ENCODE measurements at regions not wholly inside any gene's neighbourhood (a gene's known extent, or its start where the extent isn't known, plus 50 kb on each side); places are given as distances from the start of the nearest gene placed in this dataset.

DNA sequence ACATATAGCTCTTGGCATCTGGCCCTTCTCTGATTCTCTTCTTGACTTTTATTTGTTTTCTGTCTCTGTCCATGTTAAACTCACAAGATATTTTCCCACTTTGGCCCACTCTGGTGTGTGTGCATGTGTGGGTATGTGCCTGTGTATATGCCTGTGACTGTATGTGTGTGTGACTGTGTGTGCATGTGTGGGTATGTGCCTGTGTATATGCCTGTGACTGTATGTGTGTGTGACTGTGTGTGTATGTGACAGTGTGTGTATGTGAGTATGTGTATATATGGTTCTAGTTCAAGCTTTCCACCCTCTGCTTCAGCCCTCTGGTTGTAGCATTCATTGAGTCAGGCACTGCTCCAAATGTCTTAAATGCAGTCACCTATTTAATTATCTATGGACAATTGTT, 88.6 kb upstream of the GGTLC1 start:
- DNase-seq (ENCODE audit: extremely low read depth in 1 of 2, low read depth in 1 of 2), result no peak

DNA sequence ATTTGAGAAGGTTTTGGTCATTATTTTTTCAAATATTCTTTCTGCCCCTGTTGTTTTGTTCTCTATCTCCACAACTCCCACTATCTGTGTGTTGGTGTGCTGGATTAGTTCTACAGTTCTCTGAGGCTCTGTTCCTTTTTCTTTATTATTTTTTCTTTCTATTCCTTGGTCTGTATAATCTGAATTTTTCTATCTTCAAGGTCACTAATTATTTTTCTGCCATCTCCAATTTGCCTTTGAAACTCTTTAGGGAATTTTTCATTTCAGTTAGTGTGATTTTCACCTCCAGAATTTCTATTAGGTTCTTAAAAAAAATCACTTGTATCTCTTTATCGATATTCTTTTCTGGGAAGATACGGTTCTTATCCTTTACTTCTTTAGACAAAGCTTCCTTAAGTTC, 82.1 kb upstream of the GGTLC1 start:
- DNase-seq (ENCODE audit: extremely low read depth in 1 of 2, low read depth in 1 of 2), result no peak

DNA sequence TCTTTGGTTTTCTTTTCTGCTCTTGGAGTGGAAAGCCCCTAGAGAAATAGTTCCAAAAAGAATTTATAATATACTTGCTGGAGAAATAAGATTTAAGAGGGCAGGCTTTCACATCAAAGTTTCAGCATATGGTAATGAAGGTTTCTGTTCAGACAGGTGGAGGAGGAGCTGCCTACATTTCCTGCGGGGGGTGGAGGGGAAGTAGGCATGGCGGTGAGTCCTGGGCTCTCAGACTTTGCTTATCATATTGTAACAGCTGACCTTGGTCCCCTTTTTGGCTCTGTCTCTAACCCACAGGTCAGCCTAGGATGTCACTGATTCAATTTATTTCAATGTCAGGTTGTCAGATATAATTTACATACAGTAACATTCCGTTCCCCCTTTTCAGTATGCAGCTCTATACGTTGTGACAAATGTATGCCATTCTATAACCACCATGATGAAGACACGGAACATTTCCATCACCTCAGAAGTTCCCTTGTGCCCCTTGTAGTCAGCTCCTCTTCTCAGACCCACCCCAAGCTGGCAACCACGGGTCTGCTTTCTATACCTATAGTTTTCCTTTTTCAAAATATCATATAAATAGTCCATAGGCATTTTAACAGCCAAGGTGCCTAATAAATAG, 77.6 kb upstream of the GGTLC1 start:
- DNase-seq (ENCODE audit: extremely low read depth in 1 of 2, low read depth in 1 of 2), result no peak

DNA sequence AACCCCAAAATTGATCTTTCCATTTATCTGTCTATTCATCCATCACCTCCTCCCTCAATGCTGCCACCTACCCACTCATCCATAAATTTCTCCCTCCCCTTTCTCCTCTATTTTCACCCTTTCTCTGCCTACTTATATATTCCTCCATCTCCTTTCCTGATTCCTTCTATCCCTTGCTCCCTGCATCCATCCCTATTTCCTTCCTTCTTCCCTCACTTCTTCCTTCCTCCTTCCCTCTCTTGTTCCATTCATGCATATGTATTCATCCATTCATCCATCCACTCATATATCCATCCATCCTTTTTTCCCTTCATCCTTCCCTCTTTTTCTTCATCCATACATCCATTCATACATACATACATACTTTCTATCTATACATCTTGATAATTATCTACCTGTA, 76.3 kb upstream of the GGTLC1 start:
- DNase-seq (ENCODE audit: extremely low read depth in 1 of 2, low read depth in 1 of 2), result no peak

DNA sequence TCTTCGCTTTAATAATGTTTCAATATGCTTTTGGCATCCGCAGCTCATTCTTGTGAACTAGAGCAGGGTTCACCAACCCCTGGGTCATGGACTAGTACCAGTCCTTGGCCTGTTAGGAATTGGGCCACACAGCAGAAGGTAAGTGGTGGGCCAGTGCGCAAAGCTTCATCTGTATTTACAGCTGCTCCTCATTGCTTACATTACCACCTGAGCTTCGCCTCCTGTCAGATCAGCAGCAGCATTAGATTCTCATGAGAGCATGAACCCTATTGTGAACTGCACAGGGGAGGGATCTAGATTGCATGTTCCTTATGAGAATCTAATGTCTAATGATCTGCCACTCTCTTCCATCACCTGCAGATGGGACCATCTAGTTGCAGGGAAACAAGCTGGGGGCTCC, 75.5 kb upstream of the GGTLC1 start:
- DNase-seq (ENCODE audit: extremely low read depth in 1 of 2, low read depth in 1 of 2), result no peak

DNA sequence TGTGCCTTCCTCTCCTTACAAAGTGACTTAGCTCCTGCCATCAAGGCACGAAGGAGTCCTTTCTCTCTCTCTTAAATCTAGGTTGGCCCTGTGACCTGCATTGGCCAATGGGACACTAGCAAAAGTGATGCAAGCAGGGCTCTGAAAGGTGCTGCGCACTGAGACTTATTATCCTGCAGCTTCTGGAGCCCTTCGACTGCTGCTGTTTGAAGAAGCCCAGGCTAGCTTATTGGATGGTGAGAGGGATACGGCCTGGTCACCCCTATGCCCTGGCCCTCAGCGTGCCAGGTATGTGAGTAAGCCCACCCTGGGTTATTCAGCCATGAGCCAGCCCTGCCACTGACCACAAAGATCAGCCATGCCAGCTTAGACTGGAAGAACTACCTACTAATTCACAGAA, 74.5 kb upstream of the GGTLC1 start:
- no peak for DNase-seq (ENCODE audit: extremely low read depth in 1 of 2, low read depth in 1 of 2)

DNA sequence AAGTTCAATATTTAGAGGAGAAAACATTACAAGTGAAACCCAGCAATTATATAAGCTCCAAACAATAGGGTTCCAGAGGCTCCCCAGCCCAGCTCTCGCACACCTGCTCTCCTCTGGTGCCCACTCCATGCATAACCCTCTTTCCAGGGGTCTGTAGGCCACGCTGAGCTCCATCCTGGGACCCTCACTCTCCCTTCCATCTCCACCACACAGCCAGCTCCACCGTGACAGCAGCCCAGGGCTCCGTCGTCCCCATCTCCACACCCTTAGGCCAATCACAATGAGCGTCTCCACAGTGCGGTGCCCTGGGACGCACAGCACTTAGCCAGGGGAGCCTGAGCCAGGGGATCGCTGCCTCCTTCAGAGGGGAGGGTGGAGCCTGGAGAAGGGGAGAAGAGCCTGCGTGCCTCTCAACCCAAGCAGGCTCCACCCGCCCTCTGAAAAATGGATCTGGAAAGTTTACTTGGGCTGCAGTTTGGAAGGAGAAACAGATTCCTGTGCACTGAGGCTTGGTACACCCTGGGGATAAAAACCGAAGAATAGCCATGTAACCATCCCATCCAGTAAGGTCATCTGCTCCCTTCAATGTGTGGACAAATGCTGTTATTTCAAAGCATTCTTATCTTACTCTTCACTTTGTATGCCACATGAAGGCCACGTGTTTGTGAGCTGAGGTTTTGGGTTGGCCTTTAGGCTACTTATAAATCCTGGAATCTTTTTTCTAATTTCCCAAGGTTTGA, 72.4 kb upstream of the GGTLC1 start:
- no peak for DNase-seq (ENCODE audit: extremely low read depth in 1 of 2, low read depth in 1 of 2)

DNA sequence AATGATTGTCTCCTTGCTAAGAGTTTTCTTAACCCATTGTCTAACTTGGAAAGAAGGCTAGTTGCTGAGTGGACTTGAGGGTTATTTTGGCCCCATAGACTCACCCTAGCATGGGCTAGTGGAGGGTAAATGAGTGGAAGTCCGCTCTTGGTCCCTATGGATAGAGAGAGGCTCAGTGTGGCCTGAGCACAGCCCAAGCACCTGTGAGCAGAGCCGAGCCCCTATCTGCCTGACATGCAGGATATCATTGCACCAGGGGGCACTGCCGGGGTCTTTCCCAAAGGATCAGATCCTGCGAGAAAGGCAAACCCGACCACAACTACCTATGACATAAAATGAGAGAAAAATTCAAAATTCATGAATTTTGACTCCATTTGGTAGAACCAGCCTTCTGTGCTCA, 70.6 kb upstream of the GGTLC1 start:
- DNase-seq (ENCODE audit: extremely low read depth in 1 of 2, low read depth in 1 of 2), result no peak

DNA sequence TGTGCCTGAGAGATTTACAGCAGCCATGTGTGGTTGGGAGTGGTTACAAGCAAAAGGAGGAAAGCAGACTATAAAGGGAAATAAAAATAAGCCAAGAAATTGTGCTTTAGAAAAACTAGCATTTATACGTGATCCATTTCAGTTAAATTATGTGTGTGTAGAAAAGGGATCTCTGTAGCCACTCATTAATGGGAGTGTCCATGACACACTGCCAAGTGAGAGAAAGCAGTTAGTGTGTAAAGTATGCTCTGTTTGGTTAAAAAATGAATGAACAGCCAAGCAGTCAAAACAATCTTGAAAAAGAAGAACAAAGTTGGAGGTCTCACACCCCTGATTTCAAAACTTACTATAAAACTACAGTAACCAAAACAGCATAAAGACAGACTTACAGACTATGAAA, 67.9 kb upstream of the GGTLC1 start:
- DNase-seq (ENCODE audit: extremely low read depth in 1 of 2, low read depth in 1 of 2), result no peak

DNA sequence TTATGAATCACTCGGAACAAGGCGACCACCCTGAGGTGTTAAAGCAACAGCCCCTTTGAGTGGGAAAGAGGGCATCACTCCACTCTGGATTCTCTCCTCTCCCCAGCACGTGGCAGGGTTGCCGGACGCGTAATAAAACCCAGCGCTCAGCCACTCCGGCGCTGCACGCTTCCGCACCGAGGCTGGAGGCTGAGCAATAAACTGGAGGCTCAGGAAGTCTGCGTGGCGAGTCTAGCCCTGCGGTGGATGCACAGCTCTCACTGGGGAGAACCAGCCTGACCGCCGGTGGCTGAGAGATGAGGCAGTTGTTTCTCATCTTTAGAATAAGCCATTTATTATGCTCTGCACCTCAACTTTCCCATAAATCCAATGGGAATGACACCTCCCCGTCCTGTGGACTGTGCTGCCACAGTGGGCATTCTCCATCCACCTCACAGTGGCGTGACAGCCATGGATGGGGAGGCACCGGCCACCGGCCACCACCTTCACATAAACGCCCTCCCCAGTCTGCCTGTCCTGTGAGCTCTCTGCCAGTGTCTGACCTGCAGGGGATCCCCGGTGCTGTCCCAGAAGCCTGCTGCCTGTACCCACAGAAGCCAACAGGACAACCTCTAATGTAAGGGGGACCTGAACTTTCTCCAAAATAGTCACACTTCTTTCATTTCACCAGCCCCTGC, 64.2 kb upstream of the GGTLC1 start:
- DNase-seq (ENCODE audit: extremely low read depth in 1 of 2, low read depth in 1 of 2), result no peak

DNA sequence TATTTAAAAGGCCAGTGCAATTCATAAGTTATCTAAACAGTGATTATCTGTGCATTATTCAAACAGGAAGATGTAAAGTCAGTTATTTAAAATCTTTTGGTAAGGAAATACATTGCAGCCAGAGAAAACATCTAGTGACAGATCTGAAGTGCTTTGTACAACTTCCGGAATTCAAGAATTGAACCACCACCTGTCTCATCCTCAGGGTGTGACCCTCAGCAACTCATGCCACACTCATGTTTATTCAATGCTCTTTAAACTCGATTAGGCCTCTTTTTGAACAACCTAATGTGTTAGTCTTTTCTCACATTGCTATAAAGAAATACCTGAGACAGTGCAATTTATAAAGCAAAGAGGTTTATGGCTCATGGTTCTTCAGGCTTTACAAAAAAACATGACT, 62.6 kb upstream of the GGTLC1 start:
- DNase-seq (ENCODE audit: extremely low read depth in 1 of 2, low read depth in 1 of 2), result no peak

DNA sequence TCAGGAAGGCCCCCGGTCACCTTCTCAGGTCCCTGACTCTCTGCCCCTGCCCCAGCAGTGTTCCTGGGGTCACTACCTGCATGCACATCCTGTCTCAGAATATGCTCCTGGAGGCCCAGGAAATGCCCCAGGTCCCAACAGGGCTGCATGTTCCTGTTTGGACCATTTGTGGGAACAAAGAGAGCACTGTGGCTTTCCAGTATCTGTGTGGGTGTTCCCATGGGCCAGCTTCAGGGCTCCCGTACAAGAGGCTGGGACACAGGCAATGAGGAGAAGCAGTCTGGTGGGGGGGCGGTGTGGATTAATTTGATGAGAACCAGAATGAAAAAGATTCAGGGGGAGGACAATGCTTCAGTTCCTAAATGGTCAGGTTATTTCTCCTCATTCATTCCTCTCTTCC, 61.5 kb upstream of the GGTLC1 start:
- no peak for DNase-seq (ENCODE audit: extremely low read depth in 1 of 2, low read depth in 1 of 2)

DNA sequence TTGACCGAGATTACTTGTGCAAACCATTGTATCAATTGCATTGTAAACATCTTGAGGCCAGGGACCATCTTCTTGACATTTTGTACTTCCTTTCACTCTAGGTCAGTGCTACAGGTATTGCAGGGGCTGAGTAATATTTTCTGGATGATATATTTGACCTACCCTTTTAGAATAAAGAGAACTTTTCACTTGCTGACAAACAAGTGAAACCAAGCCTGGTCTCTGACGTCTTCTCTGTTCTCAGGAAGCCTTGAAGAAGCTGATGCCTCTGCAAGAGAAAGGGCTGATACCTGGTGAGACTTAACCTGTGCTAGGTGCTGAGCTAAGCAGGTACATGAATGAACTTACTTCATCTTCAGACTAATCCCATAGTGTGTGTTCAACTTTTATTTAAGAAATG, 60.5 kb upstream of the GGTLC1 start:
- DNase-seq (ENCODE audit: extremely low read depth in 1 of 2, low read depth in 1 of 2), result no peak

DNA sequence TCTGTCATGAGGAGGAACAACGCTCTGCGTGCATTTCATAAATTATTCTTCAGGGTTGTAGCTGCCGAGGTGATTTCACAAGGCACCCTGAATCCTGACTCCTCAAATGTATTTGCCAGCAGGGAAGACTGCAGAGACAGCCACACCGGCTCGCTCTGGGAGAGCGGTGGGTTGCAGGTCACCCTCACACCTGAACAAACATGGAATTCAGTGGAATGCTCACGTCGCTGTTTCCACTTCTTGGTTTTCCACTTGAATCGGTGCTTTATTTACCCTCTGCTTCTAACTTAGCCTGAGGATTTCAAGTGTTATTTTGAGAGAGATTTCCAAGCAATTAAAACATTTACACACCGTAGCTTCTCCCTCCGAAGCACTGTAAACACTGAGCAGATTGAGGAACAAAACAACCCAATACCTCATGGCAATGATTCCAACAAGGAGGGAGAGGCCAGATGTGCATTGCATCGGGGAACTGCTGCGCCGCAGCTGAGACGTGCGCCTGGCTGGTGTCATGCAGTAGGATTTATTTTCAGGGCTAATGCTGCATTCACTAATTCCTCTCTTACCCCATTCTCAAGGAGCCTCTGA, 59.5 kb upstream of the GGTLC1 start:
- no peak for DNase-seq (ENCODE audit: extremely low read depth in 1 of 2, low read depth in 1 of 2)

DNA sequence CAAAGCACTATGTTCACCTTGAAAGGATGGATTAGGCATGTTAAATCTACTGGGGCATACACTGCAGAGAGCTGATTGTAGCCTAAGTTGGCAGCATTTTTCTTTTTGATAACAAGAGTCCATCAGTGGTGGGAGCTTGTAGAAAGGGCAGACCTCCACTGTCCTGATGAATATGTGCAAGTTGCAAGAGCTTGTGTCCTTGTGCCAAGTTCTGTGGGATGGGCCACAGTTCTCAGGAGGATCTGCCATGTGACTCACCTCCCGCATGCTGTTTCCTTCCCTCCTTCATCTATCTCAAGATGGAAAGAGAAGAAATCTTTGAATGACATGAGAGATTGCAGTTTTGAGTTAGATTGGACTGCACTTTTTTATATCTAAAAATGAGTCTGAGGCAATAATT, 58.3 kb upstream of the GGTLC1 start:
- DNase-seq (ENCODE audit: extremely low read depth in 1 of 2, low read depth in 1 of 2), result no peak

DNA sequence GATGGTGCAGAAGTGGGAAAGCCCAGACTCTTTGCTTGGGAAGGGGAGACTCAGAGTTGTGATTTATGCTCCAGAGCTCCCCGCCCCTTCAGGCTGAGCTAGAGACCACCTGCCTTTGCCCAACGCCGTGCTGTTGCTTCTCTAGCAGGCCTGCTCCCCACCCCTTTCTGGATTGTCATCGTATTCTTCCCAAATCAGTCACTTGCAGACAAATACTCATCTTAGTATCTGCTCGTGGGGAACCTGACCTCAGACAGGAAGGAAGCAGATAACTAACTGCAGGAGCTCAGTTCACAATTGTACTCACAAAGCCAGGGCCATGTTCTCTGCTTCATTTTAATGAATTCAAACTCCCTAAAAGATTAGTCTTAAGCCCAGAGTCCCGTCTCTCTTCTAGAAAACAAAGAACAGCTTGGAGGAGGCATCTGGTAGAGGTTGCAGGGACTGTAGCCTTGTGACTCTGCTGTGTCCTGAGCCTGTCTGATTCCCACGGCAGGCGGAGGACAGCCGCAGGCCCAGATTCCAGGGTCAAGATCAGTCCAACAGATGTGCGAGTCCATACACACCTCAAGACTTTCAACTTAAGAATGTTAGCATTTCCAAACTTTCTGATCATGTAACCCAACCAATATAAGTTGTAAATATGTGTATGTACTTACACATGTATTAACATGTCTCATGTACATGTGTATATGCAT, 57.2 kb upstream of the GGTLC1 start:
- no peak for DNase-seq (ENCODE audit: extremely low read depth in 1 of 2, low read depth in 1 of 2)

DNA sequence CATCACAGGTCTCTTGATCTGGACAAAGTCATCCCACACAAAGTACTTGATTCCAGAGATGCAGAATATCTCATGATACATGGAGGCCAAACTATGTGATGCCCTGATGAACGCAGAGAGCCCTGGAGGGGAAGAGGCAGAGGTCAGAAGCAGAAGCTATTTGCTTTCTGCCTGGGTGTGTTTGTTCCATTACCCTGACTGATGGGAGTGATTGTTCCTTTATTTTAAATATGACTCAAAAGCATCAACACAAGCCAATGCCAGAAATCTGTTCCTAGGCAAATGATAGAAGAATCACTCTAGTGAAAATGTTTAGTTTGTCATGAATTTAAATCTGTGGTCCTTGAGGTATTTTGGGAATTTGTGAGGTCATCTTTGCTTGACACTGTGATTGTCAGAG, 54.7 kb upstream of the GGTLC1 start:
- no peak for DNase-seq (ENCODE audit: extremely low read depth in 1 of 2, low read depth in 1 of 2)

DNA sequence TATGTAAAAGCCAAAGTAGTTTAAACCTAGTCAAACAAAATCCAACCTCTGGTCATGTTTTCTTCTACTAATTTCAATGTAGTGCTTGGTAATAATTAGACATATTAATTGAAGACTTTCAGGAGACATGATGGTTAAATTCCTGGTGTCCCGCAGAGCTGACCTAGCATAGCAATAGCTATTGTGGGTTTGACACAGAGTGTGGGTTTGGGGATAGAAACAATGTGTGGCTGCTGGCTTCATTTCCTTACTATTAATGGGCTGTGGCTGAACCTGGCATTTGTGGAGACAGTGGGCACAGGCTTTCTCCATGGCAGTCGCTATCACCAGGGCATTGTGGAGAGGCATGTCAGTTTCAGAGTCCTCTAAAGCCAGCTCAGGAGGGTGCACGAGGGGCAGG, 54.1 kb upstream of the GGTLC1 start:
- DNase-seq (ENCODE audit: extremely low read depth in 1 of 2, low read depth in 1 of 2), result no peak

DNA sequence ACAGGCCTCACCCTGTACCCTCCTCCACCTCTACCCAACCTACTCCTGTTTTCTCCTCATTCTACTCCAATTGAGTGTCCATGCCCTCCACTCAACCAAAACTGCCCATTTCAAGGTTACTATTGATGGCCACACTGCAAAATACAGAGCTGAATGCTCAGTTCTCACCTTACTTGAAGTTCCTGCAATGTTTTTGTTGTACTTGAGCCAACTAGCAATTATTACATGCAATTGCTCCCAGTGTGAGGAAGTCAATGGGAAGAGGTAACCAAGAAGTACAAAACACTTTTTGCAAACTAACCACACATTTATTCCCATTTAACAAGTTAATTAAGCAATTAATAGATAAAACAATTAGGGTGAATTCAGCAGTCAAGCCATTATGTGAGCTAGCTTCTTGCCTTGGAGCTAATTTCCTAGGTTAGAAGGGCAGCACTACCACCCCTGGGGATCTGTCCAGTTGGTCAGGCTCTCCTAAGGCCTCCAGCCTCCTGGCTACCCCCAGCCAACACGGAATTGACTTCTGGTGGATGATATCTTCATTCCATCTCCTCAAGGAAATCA, 52.4 kb upstream of the GGTLC1 start:
- no peak for DNase-seq (ENCODE audit: extremely low read depth in 1 of 2, low read depth in 1 of 2)

DNA sequence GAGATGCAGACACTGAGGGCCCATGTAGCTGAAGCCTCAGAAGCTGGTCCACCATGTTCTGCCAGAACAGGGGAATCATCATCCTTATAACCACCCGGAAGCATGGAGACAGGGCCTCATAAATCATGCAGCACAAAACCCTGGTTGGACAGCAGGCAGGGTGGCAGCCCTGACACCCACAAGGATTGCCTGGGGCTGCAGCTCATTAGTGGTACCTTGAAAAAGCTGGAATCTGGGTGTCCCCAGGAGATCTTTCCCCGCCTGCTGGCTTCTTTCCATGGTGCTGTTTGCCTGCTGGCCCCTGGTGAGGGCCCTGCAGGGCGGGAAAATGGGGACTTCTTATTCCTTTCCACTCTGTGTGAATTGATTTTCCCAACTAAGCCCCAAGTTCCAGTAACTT, 50.6 kb upstream of the GGTLC1 start:
- DNase-seq (ENCODE audit: extremely low read depth in 1 of 2, low read depth in 1 of 2), result no peak

All from activated CD8-positive, alpha-beta memory T cell treated with anti-CD3 and anti-CD28 coated beads for 1 hour (primary cell).